Smooth muscle cell (in vitro differentiated cells): ENCODE measurements at regions not wholly inside any gene's neighbourhood (a gene's known extent, or its start where the extent isn't known, plus 50 kb on each side); places are given as distances from the start of the nearest gene placed in this dataset.
"Not testable (repeated sequence)": the region's sequence is repeated elsewhere in the genome, so short reads cannot be mapped to it uniquely, and the experiment has no call there.

ENCODE experiments used
- DNase-seq: peaks from one replicate; lab custom pipeline; 2025; ENCODE audit not compliant: unreplicated experiment; lab: John Stamatoyannopoulos, UW
- H2AFZ ChIP-seq: fragments of 200-600 bp; sonication (generic); 2 replicates; pipeline ENCODE4 v1.6.0; 2016; ENCODE audit warnings: antibody characterized with exemption, low read depth, mild to moderate bottlenecking
- H3F3A ChIP-seq: fragments of 200-600 bp; sonication (generic); 2 replicates; pipeline ENCODE4 v1.6.0; 2017; ENCODE audit warnings: antibody characterized with exemption, low read depth
- H3K27ac ChIP-seq: fragments of 200-600 bp; sonication (generic); 2 replicates; pipeline ENCODE4 v1.5.1; 2016; ENCODE audit warnings: low read depth, mild to moderate bottlenecking
- H3K27me3 ChIP-seq: fragments of 200-600 bp; sonication (generic); 2 replicates; pipeline ENCODE4 v1.6.1; 2016; ENCODE audit warnings: low read depth, mild to moderate bottlenecking
- H3K36me3 ChIP-seq: fragments of 200-600 bp; sonication (generic); 2 replicates; pipeline ENCODE4 v1.5.1; 2016; ENCODE audit warnings: low read depth
- H3K4me1 ChIP-seq: fragments of 200-600 bp; sonication (generic); 2 replicates; pipeline ENCODE4 v1.5.1; 2016; ENCODE audit warnings: low read depth
- H3K4me2 ChIP-seq: fragments of 200-600 bp; sonication (generic); 2 replicates; pipeline ENCODE4 v1.6.0; 2016; ENCODE audit warnings: mild to moderate bottlenecking
- H3K4me3 ChIP-seq: fragments of 200-600 bp; sonication (generic); 2 replicates; pipeline ENCODE4 v1.5.1; 2016; ENCODE audit warnings: mild to moderate bottlenecking
- H3K79me2 ChIP-seq: fragments of 200-600 bp; sonication (generic); 2 replicates; pipeline ENCODE4 v1.6.0; 2016; ENCODE audit warnings: low read depth, mild to moderate bottlenecking
- H3K9ac ChIP-seq: fragments of 200-600 bp; sonication (generic); 2 replicates; pipeline ENCODE4 v1.6.0; 2016; ENCODE audit warnings: low read depth
- H3K9me3 ChIP-seq: fragments of 200-600 bp; sonication (generic); replicated peaks from 2 replicates; pipeline ENCODE4 v1.5.1; 2016; ENCODE audit warnings: low read depth
- H4K20me1 ChIP-seq: fragments of 200-600 bp; sonication (generic); 2 replicates; pipeline ENCODE4 v1.6.0; 2016; ENCODE audit warnings: low read depth
- WGBS: methylation state at CpG from one replicate; pipeline ENCODE4 v1.1.7; 2016; ENCODE audit warnings: low lambda C conversion rate; 5-methylcytosine and 5-hydroxymethylcytosine counted together
- TF ChIP-seq, protein P1 (sequence below): fragments of 200-600 bp; sonication (generic); IDR thresholded peaks from 2 replicates; pipeline ENCODE4 v1.5.1; 2017; ENCODE audit warnings: borderline replicate concordance, mild to moderate bottlenecking, antibody characterized with exemption; ENCODE audit not compliant: insufficient read depth, poor library complexity, severe bottlenecking

DNA sequence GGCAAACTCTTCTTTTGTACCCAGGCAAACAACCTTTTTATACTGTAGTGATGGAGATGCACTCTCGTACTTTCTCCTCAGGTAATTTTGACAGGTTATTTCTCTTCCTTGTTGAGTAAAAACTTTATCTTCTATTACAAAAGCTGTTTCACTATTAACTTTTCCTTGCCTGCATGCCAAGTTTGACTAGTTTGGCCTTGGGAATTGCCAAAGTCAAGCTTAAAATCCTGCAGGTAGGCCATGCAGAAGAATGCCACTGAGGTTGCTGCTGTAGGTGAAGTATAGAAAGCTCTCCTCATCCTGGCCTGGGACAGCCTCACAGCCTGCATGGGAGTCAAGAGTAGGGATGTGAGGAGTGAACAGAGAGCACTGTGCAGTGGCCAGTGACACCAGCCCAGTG is 1293.5 kb upstream of the CHAC2 start:
- Histone ChIP-seq H3K27ac (no peak overlapping the region), H3K79me2 (no peaks in the 10 kb centered on the region), H3K4me2 (no peak overlapping the region), H4K20me1 (no peaks in the 10 kb centered on the region), H3K36me3 (no peaks in the 10 kb centered on the region), H3K4me3 (no peak overlapping the region), H3K27me3 (no peaks in the 10 kb centered on the region), H3K9ac (no peak overlapping the region), H2AFZ (no peak overlapping the region), H3K9me3 (no peaks in the 10 kb centered on the region), H3F3A (no peaks in the 10 kb centered on the region), H3K4me1 (peaks cover 5% of the 10 kb centered on the region)
- TF ChIP-seq, protein P1, sequence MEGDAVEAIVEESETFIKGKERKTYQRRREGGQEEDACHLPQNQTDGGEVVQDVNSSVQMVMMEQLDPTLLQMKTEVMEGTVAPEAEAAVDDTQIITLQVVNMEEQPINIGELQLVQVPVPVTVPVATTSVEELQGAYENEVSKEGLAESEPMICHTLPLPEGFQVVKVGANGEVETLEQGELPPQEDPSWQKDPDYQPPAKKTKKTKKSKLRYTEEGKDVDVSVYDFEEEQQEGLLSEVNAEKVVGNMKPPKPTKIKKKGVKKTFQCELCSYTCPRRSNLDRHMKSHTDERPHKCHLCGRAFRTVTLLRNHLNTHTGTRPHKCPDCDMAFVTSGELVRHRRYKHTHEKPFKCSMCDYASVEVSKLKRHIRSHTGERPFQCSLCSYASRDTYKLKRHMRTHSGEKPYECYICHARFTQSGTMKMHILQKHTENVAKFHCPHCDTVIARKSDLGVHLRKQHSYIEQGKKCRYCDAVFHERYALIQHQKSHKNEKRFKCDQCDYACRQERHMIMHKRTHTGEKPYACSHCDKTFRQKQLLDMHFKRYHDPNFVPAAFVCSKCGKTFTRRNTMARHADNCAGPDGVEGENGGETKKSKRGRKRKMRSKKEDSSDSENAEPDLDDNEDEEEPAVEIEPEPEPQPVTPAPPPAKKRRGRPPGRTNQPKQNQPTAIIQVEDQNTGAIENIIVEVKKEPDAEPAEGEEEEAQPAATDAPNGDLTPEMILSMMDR = no peak
- WGBS = 94% methylated on average over 1 of the region's 1 CpG
- DNase-seq = no peak

DNA sequence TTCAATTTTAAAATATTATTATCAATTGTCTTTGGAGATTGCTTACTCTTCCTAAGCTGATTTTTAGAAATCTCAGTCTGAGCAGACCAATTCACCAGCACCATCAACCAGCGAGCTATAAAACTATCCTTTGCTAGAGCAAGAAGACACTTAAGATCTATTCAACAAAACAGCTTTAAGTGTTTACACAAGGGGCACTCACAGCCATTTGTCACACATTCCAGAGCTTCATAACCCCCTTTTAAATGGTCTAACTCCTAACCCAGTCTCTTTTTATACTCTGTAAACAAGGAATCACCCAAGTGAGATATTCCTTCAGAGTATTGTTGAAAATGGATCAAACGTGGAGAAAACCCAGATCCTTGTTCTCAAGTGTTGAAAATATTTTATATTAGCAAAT is 1294.1 kb upstream of the CHAC2 start:
- Histone ChIP-seq H3K27ac (no peak overlapping the region), H3K9me3 (no peaks in the 10 kb centered on the region), H3K36me3 (no peaks in the 10 kb centered on the region), H3K27me3 (no peaks in the 10 kb centered on the region), H3K4me1 (peaks cover 5% of the 10 kb centered on the region), H3K4me2 (no peak overlapping the region), H3K9ac (no peak overlapping the region), H4K20me1 (no peaks in the 10 kb centered on the region), H3F3A (no peaks in the 10 kb centered on the region), H2AFZ (peak overlapping the region; percentile 75), H3K4me3 (no peak overlapping the region), H3K79me2 (no peaks in the 10 kb centered on the region)
- DNase-seq = no peak
- TF ChIP-seq, protein P1 = no peak
- whole genome bisulfite sequencing = 49% methylated on average over 2 of the region's 2 CpGs

DNA sequence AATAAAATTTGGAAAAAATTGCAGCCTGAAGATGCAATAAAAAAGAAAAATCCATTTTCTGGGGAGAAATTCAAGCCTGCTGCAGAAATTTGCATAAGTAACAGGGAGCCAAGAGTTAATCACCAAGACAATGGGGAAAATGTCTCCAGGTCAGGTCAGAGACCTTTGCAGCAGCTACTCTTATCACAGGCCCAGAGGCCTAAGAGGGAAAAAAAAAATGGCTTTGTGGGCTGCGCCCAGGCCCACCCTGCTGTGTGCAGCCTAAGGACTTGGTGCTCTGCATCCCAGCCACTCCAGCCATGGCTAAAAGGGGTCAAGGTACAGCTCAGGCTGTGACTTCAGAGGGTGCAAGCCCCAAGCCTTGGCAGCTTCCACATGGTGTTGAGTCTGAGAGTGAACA is 1297.1 kb upstream of the CHAC2 start:
- not testable (repeated sequence) for H3K36me3 ChIP-seq, H3K4me3 ChIP-seq, H3K79me2 ChIP-seq, H3K9ac ChIP-seq, H3K27me3 ChIP-seq, H3F3A ChIP-seq, H3K27ac ChIP-seq, H4K20me1 ChIP-seq, H3K9me3 ChIP-seq, DNase-seq, H2AFZ ChIP-seq, H3K4me2 ChIP-seq, H3K4me1 ChIP-seq
- WGBS = 96% methylated on average over 1 of the region's 1 CpG

DNA sequence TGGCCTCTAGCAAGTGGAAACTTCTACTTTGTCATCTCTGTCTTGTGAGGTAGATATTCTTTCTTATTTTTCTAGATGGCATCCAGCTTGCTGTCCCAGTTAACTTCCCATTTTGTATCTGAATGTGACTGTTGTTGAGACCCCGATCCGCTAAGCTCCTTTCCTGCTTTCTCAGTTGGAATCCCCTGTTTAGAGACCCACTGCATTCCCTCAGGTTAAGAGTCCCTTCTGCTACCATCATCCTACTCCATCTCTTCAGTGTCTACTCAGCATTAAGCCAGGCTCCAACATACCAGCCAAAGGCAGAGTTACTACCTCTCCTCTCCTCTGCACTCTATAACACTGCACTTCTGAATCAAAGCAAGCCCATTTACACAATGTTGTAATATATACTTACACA is 1300.4 kb upstream of the CHAC2 start:
- Histone ChIP-seq H3K4me1 (peaks cover 5% of the 10 kb centered on the region), H3K79me2 (no peaks in the 10 kb centered on the region), H3K36me3 (no peaks in the 10 kb centered on the region), H3K27ac (no peak overlapping the region), H2AFZ (peak overlapping the region; percentile 6), H3F3A (no peaks in the 10 kb centered on the region), H3K4me2 (no peak overlapping the region), H3K9me3 (no peaks in the 10 kb centered on the region), H4K20me1 (no peaks in the 10 kb centered on the region), H3K4me3 (no peak overlapping the region), H3K9ac (no peak overlapping the region), H3K27me3 (no peaks in the 10 kb centered on the region)
- WGBS = 75% methylated on average over 2 of the region's 2 CpGs
- TF ChIP-seq, protein P1 = no peak
- DNase-seq = no peak
